Loucy (cell line): ENCODE measurements at regions not wholly inside any gene's neighbourhood (a gene's known extent, or its start where the extent isn't known, plus 50 kb on each side); places are given as distances from the start of the nearest gene placed in this dataset.
"Not testable (repeated sequence)": the region's sequence is repeated elsewhere in the genome, so short reads cannot be mapped to it uniquely, and the experiment has no call there.

Experiments used
- CTCF ChIP-seq: fragments of 200-600 bp; sonication (generic); conservative IDR thresholded peaks from 2 replicates; pipeline ENCODE4 v1.5.1; 2014; ENCODE audit warnings: mild to moderate bottlenecking, antibody characterized with exemption, low read length
- EZH2phosphoT487 ChIP-seq: fragments of 200-600 bp; IDR thresholded peaks from 2 replicates; pipeline ENCODE4 v1.6.1; 2018; ENCODE audit warnings: antibody characterized with exemption, mild to moderate bottlenecking, moderate library complexity, borderline replicate concordance

- TF ChIP-seq EZH2phosphoT487, CTCF: not testable (repeated sequence)
Observed at GRCh38 chr5:62752998-62753367, 174.4 kb downstream of the LRRC70 start.
